T47D (cell line): ENCODE measurements at regions not wholly inside any gene's neighbourhood (a gene's known extent, or its start where the extent isn't known, plus 50 kb on each side); places are given as distances from the start of the nearest gene placed in this dataset.
A peak's percentile ranks its signal among the peaks of the same experiment; 100 is the strongest.

ENCODE experiments used
- DNase-seq, 2 experiments: peaks; one replicate each; pipeline versions ENCODE4 v3.0.0 to v3.0.0-alpha.2; 2011 to 2012; ENCODE audit warnings: low read depth in 1 of 2, low spot score in 1 of 2
- JUND ChIP-seq: IDR thresholded peaks from 2 replicates; pipeline ENCODE4 v1.6.1; 2012; ENCODE audit warnings: low read depth
- in situ Hi-C: cut with HindIII; loops from 2 replicates; pipeline ENCODE4 v1.10.0; 2016; ENCODE audit warnings: low sequenced_read_pairs, low pct_unique_long_range_greater_than_20kb

- DNase-seq: peak; percentile 53 to 78
- in situ Hi-C loops: no loop called here
- no peak for TF ChIP-seq JUND
Observed at GRCh38 chr7:26090927-26091519, 61.0 kb upstream of the NFE2L3 start.

GRCh38 chr7:26091933-26092332, 60.1 kb upstream of the NFE2L3 start:
- TF ChIP-seq JUND: no peak
- in situ Hi-C loops: no loop called here
- peak in 1 of 2 experiments; percentile 63 for DNase-seq

- no peak for DNase-seq
- TF ChIP-seq JUND: no peak
- in situ Hi-C loops: no loop called here
Observed at GRCh38 chr7:26093023-26093422, 59.0 kb upstream of the NFE2L3 start.

GRCh38 chr7:26096136-26096535, 55.9 kb upstream of the NFE2L3 start:
- no peak for DNase-seq
- in situ Hi-C loops: no loop called here
- no peak for TF ChIP-seq JUND

GRCh38 chr7:26097837-26098668, 53.9 kb upstream of the NFE2L3 start:
- in situ Hi-C loops: no loop called here
- DNase-seq: peak in 1 of 2 experiments; percentile 54
- TF ChIP-seq JUND: no peak

- TF ChIP-seq JUND: no peak
- no peak for DNase-seq
- in situ Hi-C loops: no loop called here
Observed at GRCh38 chr7:26099236-26099635, 52.8 kb upstream of the NFE2L3 start.

GRCh38 chr7:26100406-26101339, 51.3 kb upstream of the NFE2L3 start:
- in situ Hi-C loops: no loop called here
- no peak for DNase-seq
- no peak for TF ChIP-seq JUND

- no peak for TF ChIP-seq JUND
- DNase-seq: no peak
- in situ Hi-C loops: no loop called here
Observed at GRCh38 chr7:26101361-26102151, 50.4 kb upstream of the NFE2L3 start.

GRCh38 chr7:26102176-26102575, 49.8 kb upstream of the NFE2L3 start:
- no peak for DNase-seq
- no peak for TF ChIP-seq JUND
- in situ Hi-C loops: no loop called here
